ENCODE measurements at regions not wholly inside any gene's neighbourhood (a gene's known extent, or its start where the extent isn't known, plus 50 kb on each side); places are given as distances from the start of the nearest gene placed in this dataset.

- Histone ChIP-seq H3K9me3 (ENCODE audit: control insufficient read depth, insufficient read depth, low read depth, low read length) (no peaks in the 10 kb centered on the region), H3K4me1 (ENCODE audit: control insufficient read depth, insufficient read depth, low read length) (no peaks in the 10 kb centered on the region), H3K27ac (ENCODE audit: extremely low read depth, low read depth, low read length) (no peak overlapping the region), H3K36me3 (ENCODE audit: control insufficient read depth in 2 of 2, insufficient read depth in 1 of 2, low read length in 2 of 2) (no peaks in the 10 kb centered on the region), H3K4me3 (ENCODE audit: low read depth, low read length) (no peak overlapping the region)
- CTCF ChIA-PET = interaction anchor here (0.7 to 1.0 kb wide), 2 partner anchors 17 to 883 kb away, joined by 4 to 6 read pairs; no protein-coding TSS in a partner anchor
- POLR2A ChIA-PET = no interaction called here
- TF ChIP-seq, protein P1, sequence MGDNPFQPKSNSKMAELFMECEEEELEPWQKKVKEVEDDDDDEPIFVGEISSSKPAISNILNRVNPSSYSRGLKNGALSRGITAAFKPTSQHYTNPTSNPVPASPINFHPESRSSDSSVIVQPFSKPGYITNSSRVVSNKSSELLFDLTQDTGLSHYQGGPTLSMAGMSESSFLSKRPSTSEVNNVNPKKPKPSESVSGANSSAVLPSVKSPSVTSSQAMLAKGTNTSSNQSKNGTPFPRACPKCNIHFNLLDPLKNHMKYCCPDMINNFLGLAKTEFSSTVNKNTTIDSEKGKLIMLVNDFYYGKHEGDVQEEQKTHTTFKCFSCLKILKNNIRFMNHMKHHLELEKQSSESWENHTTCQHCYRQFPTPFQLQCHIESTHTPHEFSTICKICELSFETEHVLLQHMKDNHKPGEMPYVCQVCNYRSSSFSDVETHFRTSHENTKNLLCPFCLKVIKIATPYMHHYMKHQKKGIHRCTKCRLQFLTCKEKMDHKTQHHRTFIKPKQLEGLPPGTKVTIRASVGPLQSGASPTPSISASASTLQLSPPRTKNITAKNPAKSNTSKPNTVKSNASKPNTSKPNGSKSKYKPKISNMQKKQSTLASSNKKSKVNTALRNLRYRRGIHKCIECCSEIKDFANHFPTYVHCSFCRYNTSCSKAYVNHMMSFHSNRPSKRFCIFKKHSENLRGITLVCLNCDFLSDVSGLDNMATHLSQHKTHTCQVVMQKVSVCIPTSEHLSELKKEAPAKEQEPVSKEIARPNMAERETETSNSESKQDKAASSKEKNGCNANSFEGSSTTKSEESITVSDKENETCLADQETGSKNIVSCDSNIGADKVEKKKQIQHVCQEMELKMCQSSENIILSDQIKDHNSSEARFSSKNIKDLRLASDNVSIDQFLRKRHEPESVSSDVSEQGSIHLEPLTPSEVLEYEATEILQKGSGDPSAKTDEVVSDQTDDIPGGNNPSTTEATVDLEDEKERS (tag by site-specific recombination; IDR thresholded peaks at IDR 0.05) = no peak
- TF ChIP-seq, protein P2, sequence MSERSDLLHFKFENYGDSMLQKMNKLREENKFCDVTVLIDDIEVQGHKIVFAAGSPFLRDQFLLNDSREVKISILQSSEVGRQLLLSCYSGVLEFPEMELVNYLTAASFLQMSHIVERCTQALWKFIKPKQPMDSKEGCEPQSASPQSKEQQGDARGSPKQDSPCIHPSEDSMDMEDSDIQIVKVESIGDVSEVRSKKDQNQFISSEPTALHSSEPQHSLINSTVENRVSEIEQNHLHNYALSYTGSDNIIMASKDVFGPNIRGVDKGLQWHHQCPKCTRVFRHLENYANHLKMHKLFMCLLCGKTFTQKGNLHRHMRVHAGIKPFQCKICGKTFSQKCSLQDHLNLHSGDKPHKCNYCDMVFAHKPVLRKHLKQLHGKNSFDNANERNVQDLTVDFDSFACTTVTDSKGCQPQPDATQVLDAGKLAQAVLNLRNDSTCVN (tag by site-specific recombination; optimal IDR thresholded peaks at IDR 0.05) = no peak
- no peak for TF ChIP-seq ZNF521 (tag by site-specific recombination; IDR thresholded peaks at IDR 0.05)
- TF ChIP-seq ZNF449 (tag by site-specific recombination; IDR thresholded peaks at IDR 0.05) = no peak
- no peak for TF ChIP-seq ZNF501 (tag by site-specific recombination; IDR thresholded peaks at IDR 0.05)
- TF ChIP-seq ZNF133 (tag by site-specific recombination; IDR thresholded peaks at IDR 0.05) = no peak
- TF ChIP-seq ZNF394 (tag by site-specific recombination; IDR thresholded peaks at IDR 0.05; ENCODE audit: borderline replicate concordance) = no peak
- no peak for TF ChIP-seq SETDB1 (IDR thresholded peaks at IDR 0.05; ENCODE audit: insufficient read length, low read length)
These were observed 580.5 kb downstream of the HAO1 start for GRCh38 chr20:7359739-7360138.

- no peak for TF ChIP-seq ZNF174 (tag by site-specific recombination; IDR thresholded peaks at IDR 0.05)
- TF ChIP-seq, protein P3, sequence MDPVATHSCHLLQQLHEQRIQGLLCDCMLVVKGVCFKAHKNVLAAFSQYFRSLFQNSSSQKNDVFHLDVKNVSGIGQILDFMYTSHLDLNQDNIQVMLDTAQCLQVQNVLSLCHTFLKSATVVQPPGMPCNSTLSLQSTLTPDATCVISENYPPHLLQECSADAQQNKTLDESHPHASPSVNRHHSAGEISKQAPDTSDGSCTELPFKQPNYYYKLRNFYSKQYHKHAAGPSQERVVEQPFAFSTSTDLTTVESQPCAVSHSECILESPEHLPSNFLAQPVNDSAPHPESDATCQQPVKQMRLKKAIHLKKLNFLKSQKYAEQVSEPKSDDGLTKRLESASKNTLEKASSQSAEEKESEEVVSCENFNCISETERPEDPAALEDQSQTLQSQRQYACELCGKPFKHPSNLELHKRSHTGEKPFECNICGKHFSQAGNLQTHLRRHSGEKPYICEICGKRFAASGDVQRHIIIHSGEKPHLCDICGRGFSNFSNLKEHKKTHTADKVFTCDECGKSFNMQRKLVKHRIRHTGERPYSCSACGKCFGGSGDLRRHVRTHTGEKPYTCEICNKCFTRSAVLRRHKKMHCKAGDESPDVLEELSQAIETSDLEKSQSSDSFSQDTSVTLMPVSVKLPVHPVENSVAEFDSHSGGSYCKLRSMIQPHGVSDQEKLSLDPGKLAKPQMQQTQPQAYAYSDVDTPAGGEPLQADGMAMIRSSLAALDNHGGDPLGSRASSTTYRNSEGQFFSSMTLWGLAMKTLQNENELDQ (tag by site-specific recombination; IDR thresholded peaks at IDR 0.05; ENCODE audit: low read depth) = no peak
- TF ChIP-seq ZFP37 (tag by site-specific recombination; IDR thresholded peaks at IDR 0.05) = no peak
- TF ChIP-seq ZNF544 (tag by site-specific recombination; IDR thresholded peaks at IDR 0.05) = no peak
- no peak for TF ChIP-seq ZNF26 (tag by site-specific recombination; IDR thresholded peaks at IDR 0.05)
- no peak for TF ChIP-seq ZNF585B (tag by site-specific recombination; IDR thresholded peaks at IDR 0.05)
- H3K4me1 ChIP-seq (ENCODE audit: control insufficient read depth, insufficient read depth, low read length) = no peaks in the 10 kb centered on the region
- H3K9me3 ChIP-seq (ENCODE audit: control insufficient read depth, insufficient read depth, low read depth, low read length) = no peaks in the 10 kb centered on the region
- CTCF ChIA-PET = no interaction called here
- no peak overlapping the region for H3K4me3 ChIP-seq (ENCODE audit: low read depth, low read length)
- no peak overlapping the region for H3K27ac ChIP-seq (ENCODE audit: extremely low read depth, low read depth, low read length)
- no peaks in the 10 kb centered on the region for H3K36me3 ChIP-seq (ENCODE audit: control insufficient read depth in 2 of 2, insufficient read depth in 1 of 2, low read length in 2 of 2)
- POLR2A ChIA-PET = no interaction called here
These were observed 578.9 kb downstream of the HAO1 start for GRCh38 chr20:7361321-7361720.
